Epithelial cell of esophagus (primary cell): ENCODE measurements at regions not wholly inside any gene's neighbourhood (a gene's known extent, or its start where the extent isn't known, plus 50 kb on each side); places are given as distances from the start of the nearest gene placed in this dataset.

Experiments
- DNase-seq: peaks from one replicate; pipeline ENCODE4 v3.0.0; 2010; ENCODE audit warnings: low read depth
- H3K4me3 ChIP-seq: 2 replicates; pipeline ENCODE4 v1.5.1; 2011; ENCODE audit warnings: mild to moderate bottlenecking, low read length, control low read depth
- CTCF ChIP-seq: IDR thresholded peaks from 2 replicates; pipeline ENCODE4 v1.5.1; 2011; ENCODE audit warnings: low read depth, mild to moderate bottlenecking, low read length, control low read depth, inconsistent platforms; ENCODE audit not compliant: insufficient read depth; ENCODE audit errors: missing control alignments

- TF ChIP-seq CTCF: no peak
- no peak overlapping the region for H3K4me3 ChIP-seq
- DNase-seq: no peak
Observed at GRCh38 chrX:39893417-39894338, 204.1 kb downstream of the BCOR start.

- no peak for DNase-seq
- H3K4me3 ChIP-seq: no peak overlapping the region
- TF ChIP-seq CTCF: no peak
Observed at GRCh38 chrX:39894683-39895082, 203.1 kb downstream of the BCOR start.

- no peak overlapping the region for H3K4me3 ChIP-seq
- TF ChIP-seq CTCF: no peak
Observed at GRCh38 chrX:39895218-39896110, 202.3 kb downstream of the BCOR start.

GRCh38 chrX:39896951-39897740 is 200.6 kb downstream of the BCOR start:
- peak; percentile 78 for DNase-seq
- no peak overlapping the region for H3K4me3 ChIP-seq

More at GRCh38 chrX:39895218-39896110, 202.3 kb downstream of the BCOR start:
- peak; percentile 48 for DNase-seq

GRCh38 chrX:39897741-39898097 is 200.0 kb downstream of the BCOR start:
- peak; percentile 16 for DNase-seq
- no peak overlapping the region for H3K4me3 ChIP-seq
- no peak for TF ChIP-seq CTCF

More at GRCh38 chrX:39896951-39897740, 200.6 kb downstream of the BCOR start:
- no peak for TF ChIP-seq CTCF

GRCh38 chrX:39898147-39898546 is 199.6 kb downstream of the BCOR start:
- no peak for DNase-seq
- no peak overlapping the region for H3K4me3 ChIP-seq
- no peak for TF ChIP-seq CTCF
